ENCODE measurements at regions not wholly inside any gene's neighbourhood (a gene's known extent, or its start where the extent isn't known, plus 50 kb on each side); places are given as distances from the start of the nearest gene placed in this dataset.

GRCh38 chr15:69574506-69574905, 121.9 kb downstream of the RPLP1 start:
- no peak for DNase-seq (ENCODE audit: low read depth in 2 of 2, low spot score in 1 of 2)

- DNase-seq (ENCODE audit: low read depth in 2 of 2, low spot score in 1 of 2): no peak
Measured at GRCh38 chr15:69575387-69575786, 122.8 kb downstream of the RPLP1 start.

- DNase-seq (ENCODE audit: low read depth in 2 of 2, low spot score in 1 of 2): peak; percentile 32 to 52
Measured at GRCh38 chr15:69576035-69576526, 123.5 kb downstream of the RPLP1 start.

- DNase-seq (ENCODE audit: low read depth in 2 of 2, low spot score in 1 of 2): no peak
Measured at GRCh38 chr15:69576948-69577351, 124.3 kb downstream of the RPLP1 start.

GRCh38 chr15:69577397-69577796, 124.8 kb downstream of the RPLP1 start:
- DNase-seq (ENCODE audit: low read depth in 2 of 2, low spot score in 1 of 2): no peak

- no peak for DNase-seq (ENCODE audit: low read depth in 2 of 2, low spot score in 1 of 2)
Measured at GRCh38 chr15:69578252-69578651, 125.6 kb downstream of the RPLP1 start.

- DNase-seq (ENCODE audit: low read depth in 2 of 2, low spot score in 1 of 2): no peak
Measured at GRCh38 chr15:69578787-69579583, 126.4 kb downstream of the RPLP1 start.

- DNase-seq (ENCODE audit: low read depth in 2 of 2, low spot score in 1 of 2): no peak
Measured at GRCh38 chr15:69579950-69580618, 127.5 kb downstream of the RPLP1 start.

GRCh38 chr15:69583626-69584025, 131.0 kb downstream of the RPLP1 start:
- no peak for DNase-seq (ENCODE audit: low read depth in 2 of 2, low spot score in 1 of 2)

- DNase-seq (ENCODE audit: low read depth in 2 of 2, low spot score in 1 of 2): no peak
Measured at GRCh38 chr15:69585937-69586336, 133.3 kb downstream of the RPLP1 start.

GRCh38 chr15:69586721-69587120, 134.1 kb downstream of the RPLP1 start:
- DNase-seq (ENCODE audit: low read depth in 2 of 2, low spot score in 1 of 2): no peak

GRCh38 chr15:69587723-69588426, 135.3 kb downstream of the RPLP1 start:
- no peak for DNase-seq (ENCODE audit: low read depth in 2 of 2, low spot score in 1 of 2)

- DNase-seq (ENCODE audit: low read depth in 2 of 2, low spot score in 1 of 2): no peak
Measured at GRCh38 chr15:69590201-69590710, 137.6 kb downstream of the RPLP1 start.

GRCh38 chr15:69590932-69591524, 138.4 kb downstream of the RPLP1 start:
- DNase-seq (ENCODE audit: low read depth in 2 of 2, low spot score in 1 of 2): no peak

- no peak for DNase-seq (ENCODE audit: low read depth in 2 of 2, low spot score in 1 of 2)
Measured at GRCh38 chr15:69591905-69592508, 139.4 kb downstream of the RPLP1 start.

GRCh38 chr15:69592954-69593353, 140.3 kb downstream of the RPLP1 start:
- DNase-seq (ENCODE audit: low read depth in 2 of 2, low spot score in 1 of 2): no peak

- no peak for DNase-seq (ENCODE audit: low read depth in 2 of 2, low spot score in 1 of 2)
Measured at GRCh38 chr15:69593488-69593887, 140.9 kb downstream of the RPLP1 start.

GRCh38 chr15:69593981-69594966, 141.7 kb downstream of the RPLP1 start:
- no peak for DNase-seq (ENCODE audit: low read depth in 2 of 2, low spot score in 1 of 2)

GRCh38 chr15:69595009-69595791, 142.6 kb downstream of the RPLP1 start:
- no peak for DNase-seq (ENCODE audit: low read depth in 2 of 2, low spot score in 1 of 2)
